Ascending aorta (tissue), 2 donors: ENCODE measurements at regions not wholly inside any gene's neighbourhood (a gene's known extent, or its start where the extent isn't known, plus 50 kb on each side); places are given as distances from the start of the nearest gene placed in this dataset.
A peak's percentile ranks its signal among the peaks of the same experiment; 100 is the strongest.
"Not testable (repeated sequence)": the region's sequence is repeated elsewhere in the genome, so short reads cannot be mapped to it uniquely, and the experiment has no call there.

Experiments used
- DNase-seq, 2 donors: peaks; one replicate each; pipeline ENCODE4 v3.0.0-alpha.2; 2019; ENCODE audit warnings: low spot score in 2 of 2
- H3K27ac ChIP-seq, 2 donors: fragments of 200-600 bp; sonication (generic); one replicate each; pipeline ENCODE4 v1.5.1; 2016 to 2017; ENCODE audit warnings: mild to moderate bottlenecking in 1 of 2
- H3K27me3 ChIP-seq: fragments of 200-600 bp; sonication (generic); one replicate; pipeline ENCODE4 v1.5.1; 2017
- H3K36me3 ChIP-seq, 2 donors: fragments of 200-600 bp; sonication (generic); one replicate each; pipeline ENCODE4 v1.5.1; 2016
- H3K4me1 ChIP-seq, 2 donors: fragments of 200-600 bp; sonication (generic); one replicate each; pipeline ENCODE4 v1.5.1; 2016 to 2017; ENCODE audit warnings: mild to moderate bottlenecking in 1 of 2
- H3K4me3 ChIP-seq, 2 donors: fragments of 200-600 bp; sonication (generic); one replicate each; pipeline ENCODE4 v1.5.1; 2016 to 2017; ENCODE audit warnings: mild to moderate bottlenecking in 1 of 2
- H3K9me3 ChIP-seq, 2 donors: fragments of 200-600 bp; sonication (generic); one replicate each; pipeline ENCODE4 v1.5.1; 2016
- intact Hi-C: fragments of 100-400 bp; cut with DNase I; formaldehyde crosslinking; loops from one replicate; pipeline ENCODE4 v1.15.1; 2023
- TF ChIP-seq, protein P1 (sequence below), 3 experiments: fragments of 200-600 bp in 2 of 3; fragments of 450-650 bp in 1 of 3; sonication (generic) in 2 of 3; IDR thresholded peaks; one replicate each; pipeline ENCODE4 v1.5.1; 2016 to 2019; ENCODE audit warnings: antibody characterized with exemption in 3 of 3, mild to moderate bottlenecking in 1 of 3, moderate library complexity in 1 of 3

DNA sequence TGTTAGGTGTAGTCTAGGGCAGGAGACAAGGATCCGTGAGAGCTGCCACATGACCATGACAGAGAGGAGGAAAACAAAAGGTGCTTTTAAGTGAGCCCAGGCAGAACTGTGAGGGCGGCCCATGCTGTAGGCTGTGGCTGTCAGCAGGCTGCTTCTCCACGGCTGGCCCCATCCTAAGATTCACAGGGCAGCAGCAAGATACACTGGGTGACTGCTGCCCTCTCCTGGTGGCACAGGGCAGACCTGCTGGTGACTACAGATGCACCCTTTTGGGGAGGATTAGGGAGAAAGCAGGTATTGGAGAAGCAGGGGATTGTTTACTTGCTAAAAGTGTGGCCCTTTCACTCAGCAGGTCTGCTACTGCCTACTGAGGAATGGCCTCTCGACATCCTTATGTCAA lies 112.2 kb upstream of the CCZ1B start:
- H3K9me3 ChIP-seq, H3K36me3 ChIP-seq, H3K4me1 ChIP-seq, H3K27me3 ChIP-seq, H3K27ac ChIP-seq, intact Hi-C loops, DNase-seq, H3K4me3 ChIP-seq: not testable (repeated sequence)
- TF ChIP-seq, protein P1, sequence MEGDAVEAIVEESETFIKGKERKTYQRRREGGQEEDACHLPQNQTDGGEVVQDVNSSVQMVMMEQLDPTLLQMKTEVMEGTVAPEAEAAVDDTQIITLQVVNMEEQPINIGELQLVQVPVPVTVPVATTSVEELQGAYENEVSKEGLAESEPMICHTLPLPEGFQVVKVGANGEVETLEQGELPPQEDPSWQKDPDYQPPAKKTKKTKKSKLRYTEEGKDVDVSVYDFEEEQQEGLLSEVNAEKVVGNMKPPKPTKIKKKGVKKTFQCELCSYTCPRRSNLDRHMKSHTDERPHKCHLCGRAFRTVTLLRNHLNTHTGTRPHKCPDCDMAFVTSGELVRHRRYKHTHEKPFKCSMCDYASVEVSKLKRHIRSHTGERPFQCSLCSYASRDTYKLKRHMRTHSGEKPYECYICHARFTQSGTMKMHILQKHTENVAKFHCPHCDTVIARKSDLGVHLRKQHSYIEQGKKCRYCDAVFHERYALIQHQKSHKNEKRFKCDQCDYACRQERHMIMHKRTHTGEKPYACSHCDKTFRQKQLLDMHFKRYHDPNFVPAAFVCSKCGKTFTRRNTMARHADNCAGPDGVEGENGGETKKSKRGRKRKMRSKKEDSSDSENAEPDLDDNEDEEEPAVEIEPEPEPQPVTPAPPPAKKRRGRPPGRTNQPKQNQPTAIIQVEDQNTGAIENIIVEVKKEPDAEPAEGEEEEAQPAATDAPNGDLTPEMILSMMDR (IDR thresholded peaks at IDR 0.05), result peak in 1 of 3 experiments; percentile 23

DNA sequence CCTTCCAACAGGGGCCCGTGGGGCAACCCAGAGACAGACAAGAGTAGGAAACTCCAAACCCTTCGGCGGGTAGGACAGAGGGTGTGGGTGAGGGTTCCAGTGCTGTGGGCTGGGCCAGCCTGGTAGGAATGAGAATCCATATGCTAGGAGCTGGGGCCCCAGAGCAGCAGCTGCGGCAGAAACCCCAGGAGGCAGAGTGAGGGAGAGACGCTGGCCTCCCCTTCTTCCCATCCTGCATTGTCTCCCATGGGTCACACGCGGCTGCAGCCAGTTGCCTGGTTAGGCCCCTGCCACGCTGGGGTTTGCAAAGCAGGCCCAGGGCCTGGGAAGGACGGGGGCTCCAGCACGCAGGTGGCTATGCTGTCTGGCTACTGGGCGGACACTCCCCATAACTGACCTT lies 113.1 kb upstream of the CCZ1B start:
- H3K4me3 ChIP-seq, H3K9me3 ChIP-seq, H3K27me3 ChIP-seq, intact Hi-C loops, H3K36me3 ChIP-seq, H3K27ac ChIP-seq, DNase-seq, H3K4me1 ChIP-seq: not testable (repeated sequence)

DNA sequence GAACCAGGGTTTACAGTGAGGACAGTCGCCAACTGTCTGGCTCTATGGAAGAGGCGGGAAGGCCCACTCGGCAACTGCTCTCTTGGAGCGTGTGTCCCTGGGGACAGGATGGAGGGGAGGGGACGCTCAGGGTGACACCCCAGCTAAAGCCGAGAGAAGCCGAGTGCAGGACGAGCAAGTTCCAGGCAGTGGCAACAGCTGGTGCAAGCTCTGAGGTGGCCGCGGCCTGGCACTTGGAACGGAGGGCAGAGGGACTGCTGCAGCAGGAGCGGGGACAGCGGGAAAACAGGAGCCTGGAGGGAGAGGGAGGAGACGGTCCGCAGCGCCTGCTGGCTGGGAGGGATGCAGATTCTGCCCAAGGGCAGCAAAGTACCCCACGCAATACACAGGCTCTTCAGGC lies 113.8 kb upstream of the CCZ1B start:
- DNase-seq, H3K36me3 ChIP-seq, H3K27ac ChIP-seq, intact Hi-C loops, H3K4me3 ChIP-seq, H3K27me3 ChIP-seq, H3K9me3 ChIP-seq, H3K4me1 ChIP-seq: not testable (repeated sequence)

DNA sequence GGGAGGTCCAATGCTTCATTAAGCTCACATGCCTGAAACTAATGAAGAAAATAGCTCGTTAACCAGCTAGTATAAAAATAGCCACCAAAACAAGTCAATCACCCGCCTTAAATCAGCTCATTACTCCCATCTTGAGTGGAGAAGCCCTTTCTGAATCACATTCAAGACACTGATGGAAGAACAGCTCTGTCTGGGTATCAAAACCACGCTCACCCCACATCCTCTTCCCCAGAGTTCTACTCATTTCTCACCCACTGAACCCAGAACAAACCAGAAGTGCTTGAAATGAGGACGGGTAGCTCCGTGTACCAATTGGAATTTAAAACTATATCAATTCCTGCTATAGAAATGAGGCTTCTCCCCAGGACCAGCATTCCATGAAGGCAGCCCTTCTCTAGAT lies 120.8 kb upstream of the CCZ1B start:
- H3K36me3 ChIP-seq, H3K27ac ChIP-seq, H3K4me1 ChIP-seq, H3K27me3 ChIP-seq, intact Hi-C loops, H3K9me3 ChIP-seq, DNase-seq, H3K4me3 ChIP-seq: not testable (repeated sequence)

DNA sequence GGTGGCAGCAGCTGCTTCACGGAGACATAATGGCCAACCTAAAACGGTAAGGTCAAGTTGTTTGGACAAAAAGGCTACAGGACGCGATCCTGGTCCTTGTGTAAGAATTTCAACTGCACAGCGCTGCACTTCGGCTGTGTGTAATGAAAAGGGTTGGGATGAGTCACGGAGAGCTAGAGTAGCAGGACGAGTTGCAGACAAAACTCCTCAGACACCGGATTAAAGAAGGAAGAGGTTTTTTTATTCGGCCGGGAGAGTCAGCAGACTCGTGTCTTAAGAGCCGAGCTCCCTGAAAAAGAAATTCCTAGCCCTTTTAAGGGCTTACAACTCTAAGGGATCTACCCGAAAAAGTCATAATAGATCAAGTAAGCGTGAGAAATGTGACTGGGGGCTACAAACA lies 124.2 kb upstream of the CCZ1B start:
- H3K4me3 ChIP-seq, H3K36me3 ChIP-seq, DNase-seq, H3K9me3 ChIP-seq, H3K27ac ChIP-seq, H3K4me1 ChIP-seq, H3K27me3 ChIP-seq, intact Hi-C loops: not testable (repeated sequence)

DNA sequence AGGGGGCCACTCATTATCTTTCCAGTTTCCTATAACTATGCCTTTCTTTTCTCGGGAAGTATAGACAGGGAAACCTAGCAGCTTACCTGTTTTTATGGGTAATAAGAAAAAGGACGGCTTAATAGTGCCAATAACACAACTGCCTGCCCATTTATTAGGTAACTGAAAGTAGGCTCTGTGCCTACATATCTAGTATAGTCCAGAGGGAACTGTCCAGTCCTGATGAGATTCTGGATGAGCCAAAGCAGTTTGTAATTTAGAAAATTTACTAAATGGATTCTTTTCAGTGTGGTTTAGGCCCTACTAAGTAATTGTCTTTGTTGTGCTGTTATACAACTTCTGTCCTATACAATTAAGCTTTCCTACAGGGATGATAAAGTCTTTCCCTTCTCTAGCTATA lies 125.5 kb upstream of the CCZ1B start:
- DNase-seq, H3K4me1 ChIP-seq, H3K27me3 ChIP-seq, intact Hi-C loops, H3K9me3 ChIP-seq, H3K36me3 ChIP-seq, H3K4me3 ChIP-seq, H3K27ac ChIP-seq: not testable (repeated sequence)

DNA sequence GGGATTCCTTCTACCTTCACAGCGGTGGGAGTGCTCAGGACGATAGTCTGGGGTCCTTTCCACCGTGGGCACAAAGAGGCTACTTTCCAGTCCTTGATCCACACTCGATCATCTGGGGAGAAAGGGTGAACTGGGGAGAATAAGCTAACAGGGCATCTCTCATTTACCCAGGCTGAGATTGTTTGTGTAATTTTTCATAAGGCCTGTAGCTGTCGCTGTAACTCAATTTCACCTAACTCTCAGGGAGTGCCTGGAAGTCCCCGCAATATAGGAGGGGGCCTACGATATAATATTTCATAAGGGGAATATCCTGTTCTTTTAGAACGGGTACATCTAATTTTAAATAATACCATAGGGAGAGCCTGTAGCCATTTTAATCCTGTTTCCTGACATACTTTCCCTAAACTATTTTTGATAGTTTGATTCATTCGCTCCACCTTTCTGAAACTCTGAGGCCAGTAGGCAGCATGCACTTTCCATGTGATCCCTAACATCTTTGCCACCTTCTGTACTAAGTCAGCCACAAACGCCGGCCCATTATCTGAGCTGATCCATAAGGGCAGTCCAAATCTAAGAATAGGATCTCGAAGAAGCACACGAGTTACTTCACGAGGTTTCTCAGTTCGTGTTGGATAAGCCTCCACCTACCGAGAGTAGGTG lies 127.2 kb upstream of the CCZ1B start:
- H3K27ac ChIP-seq, H3K4me3 ChIP-seq, DNase-seq, H3K36me3 ChIP-seq, H3K9me3 ChIP-seq, H3K27me3 ChIP-seq, intact Hi-C loops, H3K4me1 ChIP-seq: not testable (repeated sequence)
- TF ChIP-seq, protein P1 (IDR thresholded peaks at IDR 0.05), result peak in 2 of 3 experiments; percentile 12 to 33

DNA sequence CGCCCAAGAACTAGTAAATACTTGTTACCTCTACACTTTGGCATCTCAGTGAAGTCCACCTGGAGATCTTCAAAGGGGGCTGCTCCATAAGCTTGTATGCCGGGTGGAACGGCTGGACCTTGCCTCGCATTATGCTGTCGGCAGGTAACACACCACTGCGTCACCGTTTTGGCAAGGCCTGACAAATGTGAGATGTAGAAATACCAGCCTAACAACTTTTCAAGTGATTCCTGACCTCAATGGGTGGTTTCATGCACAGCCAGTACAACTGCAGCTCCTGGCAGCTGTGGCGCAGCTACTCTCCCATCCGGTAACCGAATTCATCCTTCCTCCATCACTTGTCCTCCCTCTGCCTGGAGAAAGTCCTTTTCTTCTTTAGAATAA lies 127.7 kb upstream of the CCZ1B start:
- H3K4me1 ChIP-seq, H3K4me3 ChIP-seq, H3K27me3 ChIP-seq, H3K36me3 ChIP-seq, H3K27ac ChIP-seq, DNase-seq, intact Hi-C loops, H3K9me3 ChIP-seq: not testable (repeated sequence)

DNA sequence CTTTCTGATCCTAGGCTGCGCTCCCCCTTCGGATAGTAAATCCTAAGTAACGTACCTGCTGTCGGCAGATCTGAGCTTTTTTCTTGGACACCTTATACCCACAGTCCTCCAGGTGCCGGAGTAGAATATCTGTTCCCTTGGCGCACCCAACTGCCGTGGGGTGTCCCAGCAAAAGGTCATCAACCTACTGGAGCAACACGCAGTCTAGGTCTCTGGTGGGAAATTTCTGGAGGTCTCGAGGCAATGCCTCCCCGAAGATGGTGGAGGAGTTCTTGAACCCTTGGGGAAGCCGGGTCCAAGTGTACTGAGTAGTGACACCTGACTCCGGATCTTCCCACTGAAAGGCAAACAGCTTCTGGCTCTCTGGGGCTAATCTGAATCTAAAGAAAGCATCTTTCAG lies 129.3 kb upstream of the CCZ1B start:
- intact Hi-C loops, H3K27me3 ChIP-seq, H3K9me3 ChIP-seq, H3K4me1 ChIP-seq, H3K27ac ChIP-seq, H3K4me3 ChIP-seq, H3K36me3 ChIP-seq, DNase-seq: not testable (repeated sequence)

DNA sequence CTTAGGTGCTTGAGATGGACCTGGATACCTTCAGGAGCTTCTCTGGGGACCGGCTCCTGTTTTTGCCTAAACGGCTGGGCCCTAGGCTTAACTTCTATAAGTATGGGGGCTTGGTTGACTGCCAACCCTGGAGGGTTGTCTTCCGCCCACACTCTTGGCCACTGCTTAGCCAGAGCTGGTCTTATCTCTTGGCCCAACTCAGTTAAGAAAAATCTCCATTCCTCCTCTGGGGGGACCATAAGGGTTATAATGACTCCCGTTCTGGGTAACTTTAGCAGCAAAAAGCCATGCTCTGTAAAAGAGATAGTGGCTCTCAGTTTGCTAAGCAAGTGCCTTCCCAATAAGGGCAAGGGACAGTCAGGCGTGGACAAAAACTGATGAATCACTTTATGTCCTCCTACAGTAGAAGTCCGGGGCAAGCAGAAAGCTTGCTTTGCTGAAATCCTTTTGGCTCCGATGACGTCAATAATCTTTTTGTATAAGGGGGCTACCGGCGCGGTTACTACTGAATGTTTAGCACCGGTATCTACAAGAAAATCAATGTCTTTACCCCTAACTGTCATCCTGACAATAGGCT lies 130.0 kb upstream of the CCZ1B start:
- H3K4me3 ChIP-seq, H3K27me3 ChIP-seq, intact Hi-C loops, H3K27ac ChIP-seq, H3K36me3 ChIP-seq, H3K4me1 ChIP-seq, DNase-seq, H3K9me3 ChIP-seq: not testable (repeated sequence)

DNA sequence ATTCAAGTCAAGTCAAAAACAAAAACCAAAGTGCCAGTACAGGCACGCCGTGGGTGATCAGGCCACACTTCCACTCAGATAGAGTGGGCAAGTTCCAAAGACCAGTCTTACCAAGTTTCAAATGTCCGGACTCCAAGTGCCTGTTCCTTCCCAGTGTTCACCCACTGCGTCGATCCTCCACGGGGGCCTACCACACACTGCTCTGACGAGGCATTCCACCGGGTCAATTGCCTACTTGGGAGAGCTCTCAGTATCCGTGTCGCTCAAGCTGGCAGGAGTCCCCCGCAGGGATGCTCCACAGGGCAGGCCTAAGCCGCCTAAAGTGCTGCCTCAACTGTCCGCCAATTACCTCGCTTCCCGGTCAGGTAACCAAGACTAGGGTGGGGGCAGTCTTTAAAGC lies 132.3 kb upstream of the CCZ1B start:
- intact Hi-C loops, H3K4me1 ChIP-seq, H3K4me3 ChIP-seq, H3K9me3 ChIP-seq, H3K27me3 ChIP-seq, DNase-seq, H3K27ac ChIP-seq, H3K36me3 ChIP-seq: not testable (repeated sequence)

DNA sequence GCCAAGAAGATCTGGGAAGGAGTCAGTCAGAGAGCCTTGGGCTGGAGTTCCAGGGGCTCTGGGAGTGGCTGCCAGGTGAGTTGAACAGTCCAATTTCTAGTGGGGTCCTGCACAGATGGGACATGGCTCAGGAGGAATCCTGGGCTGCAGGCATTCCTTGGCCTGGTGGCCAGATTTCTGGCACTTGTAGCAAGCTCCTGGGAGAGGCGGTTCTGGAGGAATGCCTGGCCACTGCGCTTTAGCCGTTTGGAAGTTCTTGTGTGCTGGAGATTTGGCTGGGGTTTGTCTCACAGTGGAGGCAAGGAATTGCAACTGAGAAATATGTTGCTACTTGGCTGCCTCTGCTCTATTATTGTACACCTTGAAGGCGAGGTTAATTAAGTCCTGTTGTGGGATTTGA lies 133.9 kb upstream of the CCZ1B start:
- H3K4me1 ChIP-seq, H3K36me3 ChIP-seq, H3K27me3 ChIP-seq, H3K27ac ChIP-seq, DNase-seq, intact Hi-C loops, H3K4me3 ChIP-seq, H3K9me3 ChIP-seq: not testable (repeated sequence)

DNA sequence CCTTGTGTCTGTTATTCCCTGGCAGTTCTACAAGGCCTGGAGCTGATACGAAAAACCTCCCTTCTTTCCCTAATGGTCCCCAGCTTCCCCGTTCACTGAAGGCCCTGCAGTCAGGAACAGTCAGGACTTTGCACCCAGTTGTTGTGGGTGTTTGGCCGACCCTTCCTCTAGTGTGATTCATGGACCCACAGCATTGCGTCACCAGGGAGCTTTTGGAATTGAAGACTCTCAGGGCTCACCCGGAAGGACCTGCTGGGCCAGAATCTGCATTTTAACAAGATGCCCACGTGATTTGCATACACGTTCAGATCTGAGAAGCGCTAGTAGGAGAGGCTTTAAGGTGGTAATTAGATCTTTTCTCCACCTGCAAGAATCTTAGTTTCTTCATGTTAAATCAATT lies 136.8 kb upstream of the CCZ1B start:
- DNase-seq, intact Hi-C loops: not testable (repeated sequence)

More for the DNA sequence above, 136.8 kb upstream of the CCZ1B start:
- H3K9me3 ChIP-seq, H3K36me3 ChIP-seq, H3K4me1 ChIP-seq, H3K27me3 ChIP-seq, H3K4me3 ChIP-seq, H3K27ac ChIP-seq: not testable (repeated sequence)
